GM12891 (cell line): ENCODE measurements at regions not wholly inside any gene's neighbourhood (a gene's known extent, or its start where the extent isn't known, plus 50 kb on each side); places are given as distances from the start of the nearest gene placed in this dataset.

ENCODE experiments used
- POLR2A ChIP-seq: IDR thresholded peaks from 2 replicates; pipeline ENCODE4 v1.6.1; 2011; ENCODE audit warnings: low read depth, low read length, control low read depth
- SPI1 ChIP-seq: IDR thresholded peaks from 2 replicates; pipeline ENCODE4 v1.6.1; 2011; ENCODE audit warnings: low read depth, low read length, control low read depth

DNA sequence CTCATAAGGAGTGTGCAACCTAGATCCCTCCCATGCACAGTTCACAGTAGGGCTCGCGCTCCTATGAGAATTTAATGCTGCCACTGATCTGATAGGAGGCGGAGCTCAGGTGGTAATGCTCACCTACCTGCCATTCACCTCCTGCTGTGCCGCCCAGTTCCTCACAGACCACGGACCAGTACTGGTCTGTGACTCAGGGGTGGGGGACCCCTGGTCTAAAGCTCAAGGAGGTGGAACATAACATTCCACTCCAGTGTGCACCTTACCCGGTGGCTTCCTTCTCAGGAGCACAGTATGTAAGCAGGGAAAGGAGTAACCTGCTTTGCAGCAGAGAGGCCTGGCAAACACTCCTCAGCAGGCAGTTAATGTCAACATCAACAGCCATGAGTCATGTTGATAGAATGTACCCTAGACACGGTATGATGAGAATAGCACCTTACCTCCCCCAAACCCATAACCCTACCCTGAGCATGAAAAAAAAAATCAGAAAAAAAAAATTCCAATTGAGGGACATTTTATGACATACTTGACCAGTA, 273.5 kb downstream of the FGFR2 start:
- no peak for TF ChIP-seq POLR2A
- TF ChIP-seq SPI1 = no peak
